ENCODE measurements at regions not wholly inside any gene's neighbourhood (a gene's known extent, or its start where the extent isn't known, plus 50 kb on each side); places are given as distances from the start of the nearest gene placed in this dataset.

DNA sequence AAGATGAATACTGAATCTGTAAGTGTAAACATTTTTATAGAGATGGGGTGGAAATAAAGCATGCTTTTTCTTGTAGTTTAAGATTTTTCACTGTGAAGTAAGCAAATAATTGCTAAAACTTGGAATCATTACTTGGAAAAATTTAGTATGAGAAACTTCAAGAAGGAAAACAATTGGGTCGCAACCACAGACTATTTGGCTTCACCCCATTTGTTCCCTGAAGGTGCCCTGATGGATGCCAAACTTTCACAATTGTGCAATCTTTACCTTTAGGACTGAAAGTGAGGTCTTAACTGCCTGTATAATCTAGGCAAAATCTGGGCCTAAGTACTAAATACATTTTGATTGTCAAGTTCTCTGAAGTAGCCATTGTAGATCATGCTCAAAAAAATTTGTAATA is 330.1 kb downstream of the HDGFL1 start:
- WGBS = 100% methylated on average over 1 of the region's 1 CpG

DNA sequence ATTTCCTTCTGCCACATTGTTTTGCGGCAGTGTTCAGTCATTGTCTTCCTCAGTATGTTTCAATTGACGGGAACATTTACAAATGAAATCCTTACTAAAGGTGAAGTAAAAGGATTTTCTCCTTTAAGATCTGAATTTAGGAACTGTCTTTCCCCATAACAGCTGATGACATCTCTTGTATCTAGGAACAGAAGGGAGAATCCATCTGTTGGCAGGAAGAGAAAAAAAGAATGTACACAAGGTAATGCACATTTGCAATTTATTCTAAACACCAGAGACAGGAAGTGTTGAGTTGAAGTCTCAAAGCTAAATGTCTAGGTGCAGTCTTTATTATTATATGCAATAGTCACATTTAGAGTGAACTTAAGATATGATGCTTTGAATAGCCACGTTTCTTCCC is 334.5 kb downstream of the HDGFL1 start:
- H2BK5ac ChIP-seq (ENCODE audit: low read depth, low read length, poor library complexity, severe bottlenecking) = no peak overlapping the region
- H3K23ac ChIP-seq (ENCODE audit: low read length in 2 of 2) = no peak overlapping the region
- no peak overlapping the region for H4K91ac ChIP-seq (ENCODE audit: low read length)
- H3K4me1 ChIP-seq (ENCODE audit: control insufficient read depth, insufficient read depth, low read depth, low read length) = peaks cover 4% of the 10 kb centered on the region
- no peaks in the 10 kb centered on the region for H3K36me3 ChIP-seq (ENCODE audit: control insufficient read depth in 1 of 2, insufficient read depth in 2 of 2, low read depth in 1 of 2, low read length in 2 of 2)
- no peak overlapping the region for H4K8ac ChIP-seq (ENCODE audit: low read length)
- H3K4me3 ChIP-seq (ENCODE audit: insufficient read depth in 1 of 2, low read depth in 1 of 2, low read length in 2 of 2) = no peak overlapping the region
- H3K4me2 ChIP-seq (ENCODE audit: low read length, poor library complexity, severe bottlenecking) = no peak overlapping the region
- DNase-seq = no peak
- no peak overlapping the region for H2BK12ac ChIP-seq (ENCODE audit: low read length in 2 of 2)
- H3K18ac ChIP-seq (ENCODE audit: low read depth in 1 of 2, low read length in 2 of 2) = no peak overlapping the region
- no peak overlapping the region for H3K9ac ChIP-seq (ENCODE audit: low read length)
- H3K4ac ChIP-seq (ENCODE audit: low read depth in 1 of 2, low read length in 2 of 2) = no peak overlapping the region
- no peak overlapping the region for H2AFZ ChIP-seq (ENCODE audit: low read depth, low read length)
- H3K27ac ChIP-seq (ENCODE audit: low read length, poor library complexity, severe bottlenecking) = no peak overlapping the region
- H3K79me1 ChIP-seq (replicated peaks; ENCODE audit: low read length, poor library complexity, severe bottlenecking) = no peaks in the 10 kb centered on the region
- no peak overlapping the region for H3K14ac ChIP-seq (ENCODE audit: low read length in 2 of 2)
- H3K9me3 ChIP-seq (ENCODE audit: control insufficient read depth, low read length) = no peaks in the 10 kb centered on the region
- no peak overlapping the region for H2BK15ac ChIP-seq (ENCODE audit: low read depth, poor library complexity, severe bottlenecking)
- 100% methylated on average over 2 of the region's 3 CpGs for WGBS
- H2AK5ac ChIP-seq (ENCODE audit: low read length, severe bottlenecking) = peak overlapping the region; percentile 90
- no peak overlapping the region for H2BK120ac ChIP-seq (ENCODE audit: low read depth, low read length)
- no peaks in the 10 kb centered on the region for H3K27me3 ChIP-seq (ENCODE audit: control insufficient read depth in 1 of 2, insufficient read depth in 1 of 2, low read length in 2 of 2)

More for the DNA sequence above, 330.1 kb downstream of the HDGFL1 start:
- no peak overlapping the region for H2AFZ ChIP-seq (ENCODE audit: low read depth, low read length)
- no peak overlapping the region for H3K4ac ChIP-seq (ENCODE audit: low read depth in 1 of 2, low read length in 2 of 2)
- H3K36me3 ChIP-seq (ENCODE audit: control insufficient read depth in 1 of 2, insufficient read depth in 2 of 2, low read depth in 1 of 2, low read length in 2 of 2) = no peaks in the 10 kb centered on the region
- no peaks in the 10 kb centered on the region for H3K9me3 ChIP-seq (ENCODE audit: control insufficient read depth, low read length)
- H3K4me1 ChIP-seq (ENCODE audit: control insufficient read depth, insufficient read depth, low read depth, low read length) = no peaks in the 10 kb centered on the region
- H3K27me3 ChIP-seq (ENCODE audit: control insufficient read depth in 1 of 2, insufficient read depth in 1 of 2, low read length in 2 of 2) = no peaks in the 10 kb centered on the region
- H2BK15ac ChIP-seq (ENCODE audit: low read depth, poor library complexity, severe bottlenecking) = no peak overlapping the region
- H3K14ac ChIP-seq (ENCODE audit: low read length in 2 of 2) = no peak overlapping the region
- no peak overlapping the region for H3K9ac ChIP-seq (ENCODE audit: low read length)
- no peak overlapping the region for H3K4me2 ChIP-seq (ENCODE audit: low read length, poor library complexity, severe bottlenecking)
- H3K27ac ChIP-seq (ENCODE audit: low read length, poor library complexity, severe bottlenecking) = no peak overlapping the region
- H2BK12ac ChIP-seq (ENCODE audit: low read length in 2 of 2) = no peak overlapping the region
- H3K4me3 ChIP-seq (ENCODE audit: insufficient read depth in 1 of 2, low read depth in 1 of 2, low read length in 2 of 2) = no peak overlapping the region
- no peak overlapping the region for H2BK120ac ChIP-seq (ENCODE audit: low read depth, low read length)
- no peak overlapping the region for H3K23ac ChIP-seq (ENCODE audit: low read length in 2 of 2)
- DNase-seq = no peak
- H2BK5ac ChIP-seq (ENCODE audit: low read depth, low read length, poor library complexity, severe bottlenecking) = no peak overlapping the region
- H2AK5ac ChIP-seq (ENCODE audit: low read length, severe bottlenecking) = no peak overlapping the region
- H3K79me1 ChIP-seq (replicated peaks; ENCODE audit: low read length, poor library complexity, severe bottlenecking) = no peaks in the 10 kb centered on the region
- no peak overlapping the region for H4K8ac ChIP-seq (ENCODE audit: low read length)
- no peak overlapping the region for H3K18ac ChIP-seq (ENCODE audit: low read depth in 1 of 2, low read length in 2 of 2)
- no peak overlapping the region for H4K91ac ChIP-seq (ENCODE audit: low read length)

DNA sequence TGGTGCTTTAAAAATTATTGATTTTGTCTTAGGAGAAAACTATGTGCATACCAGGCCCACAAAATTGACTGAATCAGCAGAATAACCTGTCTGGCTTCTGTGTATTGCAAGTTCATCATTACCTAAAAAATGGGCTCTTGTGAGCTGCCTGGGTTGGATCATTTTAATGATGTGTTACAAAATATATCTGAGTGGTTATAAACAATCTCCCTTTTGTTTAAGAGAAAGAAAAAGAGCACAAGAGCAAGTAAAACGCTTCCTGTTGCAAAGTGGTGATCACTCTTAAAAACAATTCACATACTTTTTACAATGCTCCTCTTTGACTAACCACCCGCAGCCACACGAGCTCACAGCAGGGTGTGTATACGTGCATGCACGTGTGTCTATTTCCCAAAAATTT is 335.1 kb downstream of the HDGFL1 start:
- Histone ChIP-seq H4K8ac (ENCODE audit: low read length) (no peak overlapping the region), H3K18ac (ENCODE audit: low read depth in 1 of 2, low read length in 2 of 2) (no peak overlapping the region), H2BK120ac (ENCODE audit: low read depth, low read length) (no peak overlapping the region), H2BK15ac (ENCODE audit: low read depth, poor library complexity, severe bottlenecking) (no peak overlapping the region), H2BK5ac (ENCODE audit: low read depth, low read length, poor library complexity, severe bottlenecking) (no peak overlapping the region), H2AFZ (ENCODE audit: low read depth, low read length) (no peak overlapping the region), H3K9me3 (ENCODE audit: control insufficient read depth, low read length) (no peaks in the 10 kb centered on the region), H3K36me3 (ENCODE audit: control insufficient read depth in 1 of 2, insufficient read depth in 2 of 2, low read depth in 1 of 2, low read length in 2 of 2) (no peaks in the 10 kb centered on the region), H3K4me3 (ENCODE audit: insufficient read depth in 1 of 2, low read depth in 1 of 2, low read length in 2 of 2) (no peak overlapping the region), H4K91ac (ENCODE audit: low read length) (no peak overlapping the region), H3K4me2 (ENCODE audit: low read length, poor library complexity, severe bottlenecking) (no peak overlapping the region), H2BK12ac (ENCODE audit: low read length in 2 of 2) (no peak overlapping the region), H3K79me1 (replicated peaks; ENCODE audit: low read length, poor library complexity, severe bottlenecking) (no peaks in the 10 kb centered on the region), H3K4me1 (ENCODE audit: control insufficient read depth, insufficient read depth, low read depth, low read length) (peaks cover 4% of the 10 kb centered on the region), H3K27me3 (ENCODE audit: control insufficient read depth in 1 of 2, insufficient read depth in 1 of 2, low read length in 2 of 2) (no peaks in the 10 kb centered on the region), H3K27ac (ENCODE audit: low read length, poor library complexity, severe bottlenecking) (no peak overlapping the region), H3K4ac (ENCODE audit: low read depth in 1 of 2, low read length in 2 of 2) (no peak overlapping the region), H3K14ac (ENCODE audit: low read length in 2 of 2) (no peak overlapping the region), H3K9ac (ENCODE audit: low read length) (no peak overlapping the region), H3K23ac (ENCODE audit: low read length in 2 of 2) (no peak overlapping the region), H2AK5ac (ENCODE audit: low read length, severe bottlenecking) (no peak overlapping the region)
- DNase-seq = no peak
- 40% methylated on average over 1 of the region's 5 CpGs for WGBS

- H2AK5ac ChIP-seq (ENCODE audit: low read length, severe bottlenecking) = peak overlapping the region; percentile 92
- peak overlapping the region in 1 of 2 experiments; percentile 91 for H3K14ac ChIP-seq (ENCODE audit: low read length in 2 of 2)
- H2BK120ac ChIP-seq (ENCODE audit: low read depth, low read length) = no peak overlapping the region
- no peaks in the 10 kb centered on the region for H3K9me3 ChIP-seq (ENCODE audit: control insufficient read depth, low read length)
- H3K27me3 ChIP-seq (ENCODE audit: control insufficient read depth in 1 of 2, insufficient read depth in 1 of 2, low read length in 2 of 2) = no peaks in the 10 kb centered on the region
- 73% methylated on average over 3 of the region's 3 CpGs for WGBS
- peak; percentile 22 for DNase-seq
- peak overlapping the region; percentile 78 to 89 for H2BK12ac ChIP-seq (ENCODE audit: low read length in 2 of 2)
- H3K36me3 ChIP-seq (ENCODE audit: control insufficient read depth in 1 of 2, insufficient read depth in 2 of 2, low read depth in 1 of 2, low read length in 2 of 2) = no peaks in the 10 kb centered on the region
- peak overlapping the region; percentile 21 to 46 for H3K18ac ChIP-seq (ENCODE audit: low read depth in 1 of 2, low read length in 2 of 2)
- H3K4me2 ChIP-seq (ENCODE audit: low read length, poor library complexity, severe bottlenecking) = no peak overlapping the region
- H3K27ac ChIP-seq (ENCODE audit: low read length, poor library complexity, severe bottlenecking) = no peak overlapping the region
- H4K91ac ChIP-seq (ENCODE audit: low read length) = peak overlapping the region; percentile 61
- H3K4me1 ChIP-seq (ENCODE audit: control insufficient read depth, insufficient read depth, low read depth, low read length) = peaks cover 4% of the 10 kb centered on the region
- no peak overlapping the region for H3K23ac ChIP-seq (ENCODE audit: low read length in 2 of 2)
- no peaks in the 10 kb centered on the region for H3K79me1 ChIP-seq (replicated peaks; ENCODE audit: low read length, poor library complexity, severe bottlenecking)
- peak overlapping the region; percentile 17 for H3K4ac ChIP-seq (ENCODE audit: low read depth in 1 of 2, low read length in 2 of 2)
- no peak overlapping the region for H3K9ac ChIP-seq (ENCODE audit: low read length)
- no peak overlapping the region for H4K8ac ChIP-seq (ENCODE audit: low read length)
- H3K4me3 ChIP-seq (ENCODE audit: insufficient read depth in 1 of 2, low read depth in 1 of 2, low read length in 2 of 2) = no peak overlapping the region
- H2BK5ac ChIP-seq (ENCODE audit: low read depth, low read length, poor library complexity, severe bottlenecking) = no peak overlapping the region
- no peak overlapping the region for H2AFZ ChIP-seq (ENCODE audit: low read depth, low read length)
- H2BK15ac ChIP-seq (ENCODE audit: low read depth, poor library complexity, severe bottlenecking) = no peak overlapping the region
Observed at GRCh38 chr6:22906091-22906549, 336.8 kb downstream of the HDGFL1 start.
